Islet precursor cell (in vitro differentiated cells): ENCODE measurements at regions not wholly inside any gene's neighbourhood (a gene's known extent, or its start where the extent isn't known, plus 50 kb on each side); places are given as distances from the start of the nearest gene placed in this dataset.

Experiments used
- DNase-seq: peaks from one replicate; pipeline ENCODE4 v3.0.0-alpha.2; 2018

GRCh38 chr16:82357237-82357636 is 187.2 kb upstream of the MPHOSPH6 start:
- no peak for DNase-seq

DNA sequence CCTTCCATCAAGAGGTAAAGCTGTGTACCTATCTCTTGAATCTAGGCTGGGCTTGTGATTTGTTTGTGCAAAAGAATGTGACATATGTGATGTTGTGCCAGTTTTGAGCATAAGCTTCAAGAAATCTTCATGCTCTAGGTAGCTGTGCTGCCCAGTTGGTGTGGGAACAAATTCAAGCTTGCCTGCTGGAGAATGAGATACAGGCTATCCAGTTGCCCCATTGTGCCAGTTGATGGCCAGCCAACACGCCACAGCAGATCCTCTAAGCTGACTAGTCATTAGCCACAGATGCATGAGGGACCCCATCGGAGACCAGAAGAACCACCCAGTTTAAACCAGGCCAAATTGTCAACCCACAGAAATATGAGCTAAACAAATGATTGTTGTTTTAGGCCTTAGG is 180.5 kb upstream of the MPHOSPH6 start:
- no peak for DNase-seq

DNA sequence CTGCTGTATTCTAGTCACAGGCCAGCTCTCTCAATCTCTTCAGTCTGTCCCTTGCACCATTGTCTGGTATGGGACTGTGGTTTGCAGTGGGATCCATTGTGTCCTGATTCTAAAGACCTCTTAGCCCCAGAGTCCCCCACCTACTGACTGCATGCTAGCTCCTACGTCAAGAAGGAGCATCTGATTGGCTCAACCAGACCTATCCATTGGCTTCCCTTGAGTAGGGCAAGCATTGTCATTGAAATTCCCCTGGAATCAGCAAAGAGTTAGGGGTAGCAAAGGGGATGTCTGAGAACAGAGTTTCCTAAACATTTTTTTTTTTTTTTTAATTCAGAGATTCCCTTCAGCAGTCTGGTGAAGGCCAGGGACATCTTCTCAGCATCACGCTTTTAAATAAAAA is 175.3 kb upstream of the MPHOSPH6 start:
- DNase-seq: no peak

- DNase-seq: no peak
These were observed 174.1 kb upstream of the MPHOSPH6 start for GRCh38 chr16:82344157-82344556.

DNA sequence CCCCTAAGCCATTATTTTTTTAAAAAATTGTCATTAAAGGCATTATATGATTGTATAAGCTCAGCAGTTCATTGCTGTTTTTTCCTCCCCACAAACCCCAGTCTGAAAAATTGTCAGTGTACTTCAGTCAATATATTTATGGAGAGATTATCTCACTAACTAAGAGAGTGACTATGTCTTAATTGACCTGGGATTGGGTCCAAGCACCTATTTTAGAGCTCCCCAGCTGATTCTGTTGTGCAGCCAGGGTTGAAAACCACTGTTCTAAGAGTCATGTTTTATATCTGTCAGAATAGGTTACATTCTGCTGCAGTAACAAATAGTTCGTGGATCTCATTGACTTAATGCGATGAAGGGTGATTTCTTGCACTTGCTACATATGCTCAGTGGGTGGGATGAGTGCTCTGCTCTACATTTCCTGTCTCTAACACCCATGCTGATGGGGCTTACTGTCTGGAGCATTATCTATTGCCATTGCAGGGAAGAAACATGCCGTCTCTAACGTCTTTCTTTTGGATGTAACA is 171.2 kb upstream of the MPHOSPH6 start:
- no peak for DNase-seq

GRCh38 chr16:82340531-82340930 is 170.5 kb upstream of the MPHOSPH6 start:
- DNase-seq: no peak

GRCh38 chr16:82337355-82337754 is 167.3 kb upstream of the MPHOSPH6 start:
- DNase-seq: no peak

DNA sequence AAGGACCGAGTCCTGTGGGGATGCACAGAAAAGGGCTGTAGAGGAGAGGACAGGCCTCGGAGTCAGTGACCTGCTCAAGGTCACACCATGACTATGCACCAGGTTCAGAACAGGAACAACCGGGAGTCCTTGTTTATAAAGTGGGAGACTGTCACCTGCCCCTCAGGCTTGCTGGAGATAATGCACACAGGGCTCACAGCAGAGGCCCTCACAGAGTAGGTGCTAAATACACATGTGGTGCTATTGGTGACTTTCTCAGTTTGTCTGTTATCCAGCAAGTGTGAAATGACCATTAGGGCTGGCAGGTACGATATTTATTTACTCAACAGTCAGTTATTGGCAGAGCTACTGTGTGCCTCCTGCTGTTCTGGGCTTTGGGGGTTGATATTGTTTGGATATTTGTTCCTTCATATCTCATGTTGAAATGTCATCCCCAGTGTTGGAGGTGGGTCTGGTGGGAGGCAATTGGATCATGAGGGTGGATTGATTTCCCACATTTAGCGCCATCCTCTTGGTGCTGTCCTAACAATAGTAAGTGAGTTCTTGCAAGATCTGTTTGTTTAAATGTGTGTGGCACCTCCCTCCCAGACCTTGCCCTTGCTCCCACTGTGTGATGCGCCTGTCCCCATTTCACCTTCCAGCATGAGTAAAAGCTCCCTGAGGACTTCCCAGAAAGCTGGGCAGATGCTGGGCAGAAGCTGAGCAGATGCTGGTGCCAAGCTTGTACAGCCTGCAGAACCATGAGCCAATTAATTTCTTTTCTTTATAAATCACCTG is 162.1 kb upstream of the MPHOSPH6 start:
- no peak for DNase-seq

GRCh38 chr16:82331397-82331796 is 161.4 kb upstream of the MPHOSPH6 start:
- no peak for DNase-seq

GRCh38 chr16:82329504-82330192 is 159.6 kb upstream of the MPHOSPH6 start:
- no peak for DNase-seq

GRCh38 chr16:82328881-82329469 is 159.0 kb upstream of the MPHOSPH6 start:
- no peak for DNase-seq

DNA sequence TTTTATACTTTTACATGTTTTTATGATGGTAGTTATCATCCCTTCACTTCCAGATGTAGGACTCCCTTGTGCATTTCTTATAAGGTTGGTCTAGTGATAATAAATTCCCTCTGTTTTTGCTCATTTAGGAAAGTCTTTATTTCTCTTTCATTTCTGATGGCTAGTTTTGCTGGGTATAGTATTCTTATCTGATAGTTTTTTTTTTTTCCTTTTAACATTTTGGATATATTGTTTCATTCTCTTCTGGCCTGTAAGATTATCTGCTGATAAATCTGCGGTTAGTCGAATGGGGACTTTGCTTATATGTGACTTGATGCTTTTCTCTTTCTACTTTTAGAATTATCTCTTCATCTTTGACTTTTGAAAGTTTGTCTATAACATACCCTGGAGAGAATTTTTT is 153.1 kb upstream of the MPHOSPH6 start:
- no peak for DNase-seq

- no peak for DNase-seq
These were observed 152.2 kb upstream of the MPHOSPH6 start for GRCh38 chr16:82322177-82322576.

- no peak for DNase-seq
These were observed 149.0 kb upstream of the MPHOSPH6 start for GRCh38 chr16:82319038-82319437.

DNA sequence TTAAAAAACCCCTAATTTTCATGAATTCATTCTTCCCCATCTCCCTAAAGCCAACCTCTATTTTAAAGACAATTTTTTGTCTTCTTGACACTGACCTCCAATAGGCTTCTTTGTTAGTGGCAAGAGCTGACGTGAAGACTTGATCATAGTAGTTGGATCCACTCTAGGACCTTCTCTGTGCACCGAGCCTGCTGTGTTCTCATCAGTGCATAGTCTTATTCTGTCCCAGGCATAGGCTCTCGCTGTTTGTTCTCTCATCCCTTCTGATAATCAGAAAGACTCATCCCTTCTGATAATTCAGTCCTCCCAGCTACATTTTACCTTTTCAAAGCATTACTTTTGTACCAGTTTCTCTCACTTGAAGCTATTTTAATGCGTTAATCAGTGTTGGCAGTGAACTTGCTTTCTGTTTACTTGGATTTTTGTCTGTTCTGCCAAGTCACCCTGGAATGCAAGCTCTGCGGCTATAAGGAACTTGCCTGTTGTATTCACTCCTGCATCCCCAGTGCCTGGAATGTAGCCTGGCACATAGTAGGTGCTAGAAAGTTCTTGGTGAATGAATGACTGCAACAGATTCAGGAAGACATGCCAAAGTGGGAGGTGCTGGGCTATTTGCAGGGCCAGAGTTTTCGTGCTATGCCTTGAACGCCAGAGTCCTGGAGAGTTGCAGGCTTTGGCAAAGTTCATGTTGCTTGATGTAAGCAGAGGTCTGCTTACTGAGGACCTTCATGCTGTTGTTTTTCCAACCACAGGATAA is 147.6 kb upstream of the MPHOSPH6 start:
- DNase-seq: no peak

- DNase-seq: no peak
These were observed 143.7 kb upstream of the MPHOSPH6 start for GRCh38 chr16:82313754-82314153.

- DNase-seq: no peak
These were observed 141.5 kb upstream of the MPHOSPH6 start for GRCh38 chr16:82311528-82311927.

DNA sequence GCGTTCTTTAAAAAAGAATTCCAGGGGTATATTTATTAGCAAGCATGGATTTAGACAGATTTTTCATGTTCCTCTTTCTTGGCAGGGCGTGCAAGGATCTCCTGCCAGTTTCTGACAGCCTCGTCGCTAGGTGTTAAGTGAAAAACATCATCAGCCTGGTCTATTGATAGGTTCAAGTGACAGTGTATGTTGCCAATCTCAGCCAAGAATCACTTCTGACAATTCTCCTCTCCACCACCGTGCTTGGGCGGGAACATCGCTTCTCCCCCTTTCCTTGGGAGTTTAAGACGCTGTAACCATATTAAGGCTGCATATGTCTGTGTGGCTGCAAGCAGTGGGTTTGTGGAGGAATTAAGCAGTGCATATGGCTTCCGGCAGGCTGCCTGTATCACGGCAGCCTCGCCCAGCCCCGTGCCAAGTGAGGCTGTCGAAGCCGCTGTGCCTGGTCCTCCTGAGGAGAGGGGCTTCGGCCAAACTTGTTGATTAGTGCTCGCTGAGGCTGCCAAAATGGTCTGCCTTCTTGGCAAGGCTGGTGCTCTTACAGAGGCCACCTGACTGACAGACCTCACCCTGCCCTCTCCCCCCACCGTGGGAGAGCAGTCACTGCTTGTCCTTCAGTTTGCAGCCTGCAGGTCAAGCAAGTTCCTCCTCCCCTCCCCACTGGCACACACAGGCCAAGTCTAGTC is 132.2 kb upstream of the MPHOSPH6 start:
- DNase-seq: no peak

GRCh38 chr16:82301146-82301755 is 131.2 kb upstream of the MPHOSPH6 start:
- DNase-seq: no peak

GRCh38 chr16:82300374-82300951 is 130.4 kb upstream of the MPHOSPH6 start:
- DNase-seq: no peak

DNA sequence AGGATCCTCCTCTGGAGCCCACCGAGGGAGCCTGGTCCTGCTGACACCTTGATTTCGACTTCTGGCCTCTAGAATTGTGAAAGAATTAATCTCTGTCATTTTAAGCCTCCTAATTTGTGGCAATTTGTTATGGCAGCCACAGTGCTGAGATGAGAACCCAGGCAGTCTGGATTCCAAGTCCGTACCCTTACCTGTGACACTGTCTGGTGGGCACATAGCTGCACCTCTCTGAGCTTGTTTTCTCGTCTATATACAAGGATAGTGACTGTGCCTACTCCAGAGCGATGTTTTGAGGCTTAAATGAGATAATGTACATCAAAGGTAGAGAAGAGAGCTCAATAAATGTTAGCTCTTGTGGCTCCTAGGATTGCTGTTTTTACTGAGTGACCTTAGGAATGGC is 128.4 kb upstream of the MPHOSPH6 start:
- no peak for DNase-seq
